Osteoblast (primary cell): ENCODE measurements at regions not wholly inside any gene's neighbourhood (a gene's known extent, or its start where the extent isn't known, plus 50 kb on each side); places are given as distances from the start of the nearest gene placed in this dataset.
A peak's percentile ranks its signal among the peaks of the same experiment; 100 is the strongest.

Experiments used
- DNase-seq: peaks from one replicate; pipeline ENCODE4 v3.0.0; 2011; ENCODE audit warnings: low spot score, mixed read lengths; ENCODE audit not compliant: insufficient read length; ENCODE audit errors: missing footprints
- H2AFZ ChIP-seq: 2 replicates; pipeline ENCODE4 v1.6.0; 2011; ENCODE audit warnings: mild to moderate bottlenecking, low read length
- H3K27ac ChIP-seq: 2 replicates; pipeline ENCODE4 v1.5.1; 2011; ENCODE audit warnings: mild to moderate bottlenecking, low read depth, low read length, moderate library complexity
- H3K27me3 ChIP-seq: 2 replicates; pipeline ENCODE4 v1.6.0; 2012; ENCODE audit warnings: mild to moderate bottlenecking, control low read depth, inconsistent platforms, low read length, moderate library complexity; ENCODE audit not compliant: insufficient read depth
- H3K36me3 ChIP-seq: 2 replicates; pipeline ENCODE4 v1.5.1; 2011; ENCODE audit warnings: mild to moderate bottlenecking, low read length, control low read depth, moderate library complexity; ENCODE audit not compliant: insufficient read depth
- H3K4me1 ChIP-seq: 2 replicates; pipeline ENCODE4 v1.5.1; 2011; ENCODE audit warnings: mild to moderate bottlenecking, low read length, control low read depth, moderate library complexity; ENCODE audit not compliant: insufficient read depth
- H3K4me2 ChIP-seq: 2 replicates; pipeline ENCODE4 v1.6.0; 2011; ENCODE audit warnings: mild to moderate bottlenecking, low read length; ENCODE audit not compliant: insufficient read depth
- H3K4me3 ChIP-seq: fragments of 200-600 bp; sonication (generic); 3 replicates; pipeline ENCODE4 v1.5.1; 2012; ENCODE audit warnings: mild to moderate bottlenecking, low read length, inconsistent platforms; ENCODE audit not compliant: insufficient read depth
- H3K79me2 ChIP-seq: 2 replicates; pipeline ENCODE4 v1.6.0; 2012; ENCODE audit warnings: mild to moderate bottlenecking, low read length, control low read depth, inconsistent platforms; ENCODE audit not compliant: insufficient read depth
- H3K9me3 ChIP-seq: 2 replicates; pipeline ENCODE4 v1.5.1; 2011; ENCODE audit warnings: low read depth, low read length, control low read depth
- H4K20me1 ChIP-seq: 2 replicates; pipeline ENCODE4 v1.6.0; 2012; ENCODE audit warnings: mild to moderate bottlenecking, low read length, control low read depth; ENCODE audit not compliant: insufficient read depth
- CTCF ChIP-seq: IDR thresholded peaks from 2 replicates; pipeline ENCODE4 v1.5.1; 2011; ENCODE audit warnings: mild to moderate bottlenecking, low read depth, low read length, moderate library complexity; ENCODE audit errors: extremely low read depth

GRCh38 chr12:20044351-20044750 lies 324.0 kb upstream of the PDE3A start:
- peaks cover 6% of the 10 kb centered on the region for H3K4me1 ChIP-seq
- no peak for TF ChIP-seq CTCF
- H3K27me3 ChIP-seq, result no peaks in the 10 kb centered on the region
- no peak overlapping the region for H3K4me2 ChIP-seq
- H3K9me3 ChIP-seq, result no peaks in the 10 kb centered on the region
- H3K79me2 ChIP-seq, result no peaks in the 10 kb centered on the region
- DNase-seq, result no peak
- H3K36me3 ChIP-seq, result no peaks in the 10 kb centered on the region
- no peaks in the 10 kb centered on the region for H4K20me1 ChIP-seq
- no peak overlapping the region for H3K27ac ChIP-seq
- no peak overlapping the region for H2AFZ ChIP-seq
- H3K4me3 ChIP-seq, result no peak overlapping the region

- DNase-seq, result peak; percentile 62
- Histone ChIP-seq H2AFZ (no peak overlapping the region), H4K20me1 (no peaks in the 10 kb centered on the region), H3K27ac (no peak overlapping the region), H3K4me3 (no peak overlapping the region), H3K27me3 (no peaks in the 10 kb centered on the region), H3K36me3 (no peaks in the 10 kb centered on the region), H3K9me3 (no peaks in the 10 kb centered on the region), H3K79me2 (no peaks in the 10 kb centered on the region), H3K4me2 (no peak overlapping the region), H3K4me1 (peaks cover 6% of the 10 kb centered on the region)
- no peak for TF ChIP-seq CTCF
Measured at GRCh38 chr12:20044846-20045245, 323.5 kb upstream of the PDE3A start.

- peaks cover 6% of the 10 kb centered on the region for H3K4me1 ChIP-seq
- no peak overlapping the region for H2AFZ ChIP-seq
- H3K27me3 ChIP-seq, result no peaks in the 10 kb centered on the region
- no peak overlapping the region for H3K4me2 ChIP-seq
- H3K9me3 ChIP-seq, result no peaks in the 10 kb centered on the region
- TF ChIP-seq CTCF, result no peak
- H3K27ac ChIP-seq, result no peak overlapping the region
- DNase-seq, result no peak
- H3K79me2 ChIP-seq, result no peaks in the 10 kb centered on the region
- no peaks in the 10 kb centered on the region for H4K20me1 ChIP-seq
- no peaks in the 10 kb centered on the region for H3K36me3 ChIP-seq
- no peak overlapping the region for H3K4me3 ChIP-seq
Measured at GRCh38 chr12:20047901-20048300, 320.4 kb upstream of the PDE3A start.

- no peaks in the 10 kb centered on the region for H3K36me3 ChIP-seq
- no peak overlapping the region for H3K4me3 ChIP-seq
- H3K27me3 ChIP-seq, result no peaks in the 10 kb centered on the region
- DNase-seq, result peak; percentile 66
- H2AFZ ChIP-seq, result peak overlapping the region; percentile 39
- no peak for TF ChIP-seq CTCF
- H3K4me2 ChIP-seq, result peak overlapping the region; percentile 14
- no peak overlapping the region for H3K27ac ChIP-seq
- H3K9me3 ChIP-seq, result no peaks in the 10 kb centered on the region
- H3K4me1 ChIP-seq, result no peaks in the 10 kb centered on the region
- H3K79me2 ChIP-seq, result no peaks in the 10 kb centered on the region
- no peaks in the 10 kb centered on the region for H4K20me1 ChIP-seq
Measured at GRCh38 chr12:20050221-20050620, 318.1 kb upstream of the PDE3A start.
